HG03575 (cell line): ENCODE measurements at regions not wholly inside any gene's neighbourhood (a gene's known extent, or its start where the extent isn't known, plus 50 kb on each side); places are given as distances from the start of the nearest gene placed in this dataset.
"Not testable (repeated sequence)": the region's sequence is repeated elsewhere in the genome, so short reads cannot be mapped to it uniquely, and the experiment has no call there.

Source experiments
- ATAC-seq: cut with Tn5 transposase; IDR thresholded peaks from one replicate; pipeline ENCODE4 v1.9.1; 2021; ENCODE audit not compliant: unreplicated experiment, insufficient number of reproducible peaks, low FRiP score; ENCODE audit errors: extremely low read depth

DNA sequence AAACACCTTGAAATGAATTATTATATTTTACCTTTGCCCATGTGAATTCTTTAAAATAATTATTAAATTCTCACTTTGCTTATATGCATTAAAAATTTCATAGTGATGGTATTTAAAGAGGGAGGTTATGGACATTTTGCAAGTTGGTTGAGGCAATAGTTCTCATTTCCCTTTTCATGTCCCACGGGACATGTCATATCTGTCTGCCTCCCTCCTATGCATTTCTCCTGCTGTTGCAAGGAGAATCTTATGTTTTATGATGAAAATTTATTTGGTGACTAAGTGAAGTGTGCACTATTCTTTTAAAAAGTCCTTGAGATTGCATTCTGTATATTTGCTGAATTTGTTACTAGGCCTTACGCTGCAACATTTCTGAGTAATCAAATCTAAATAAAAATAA is 67.2 kb downstream of the UTRN start:
- ATAC-seq: no peak

DNA sequence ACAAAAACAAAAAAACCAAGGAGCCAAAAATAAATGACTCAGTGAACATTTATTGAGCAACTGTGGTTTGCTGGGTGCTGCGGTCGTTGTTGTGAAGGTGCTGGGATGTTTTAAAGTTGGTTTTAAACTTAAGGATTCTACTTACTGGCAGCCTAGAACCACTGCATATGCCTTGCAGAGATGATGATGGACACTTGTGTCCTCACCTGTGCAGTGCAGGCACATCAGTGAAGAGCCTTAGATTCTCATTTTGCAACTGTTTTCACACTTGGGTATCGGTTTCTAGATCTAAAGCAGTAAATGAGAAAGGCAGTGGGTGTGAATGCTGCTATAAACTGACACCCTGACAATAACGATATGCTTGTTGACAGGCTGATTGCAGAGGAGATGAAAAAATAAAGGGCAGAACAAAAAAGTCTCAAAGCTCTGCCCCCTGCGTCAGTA is 68.8 kb downstream of the UTRN start:
- ATAC-seq: peak; percentile 62

DNA sequence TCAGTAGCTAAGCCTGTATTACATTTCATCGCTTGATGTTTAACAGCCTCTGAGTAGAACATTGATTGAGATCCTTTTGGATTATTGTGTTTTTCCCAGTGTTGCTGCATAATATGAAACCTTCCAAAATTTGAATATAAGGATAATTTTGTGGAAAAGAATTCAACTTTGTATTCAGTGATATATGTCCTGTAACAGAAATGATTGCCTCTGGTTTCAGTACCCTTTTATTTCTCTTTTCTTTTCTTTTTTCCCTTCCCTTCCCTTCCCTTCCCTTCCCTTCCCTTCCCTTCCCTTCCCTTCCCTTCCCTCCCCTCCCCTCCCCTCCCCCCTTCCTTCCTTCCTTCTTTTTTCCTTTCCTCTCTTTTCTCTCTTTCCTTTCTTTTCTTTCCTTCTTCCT is 74.6 kb downstream of the UTRN start:
- ATAC-seq: no peak

DNA sequence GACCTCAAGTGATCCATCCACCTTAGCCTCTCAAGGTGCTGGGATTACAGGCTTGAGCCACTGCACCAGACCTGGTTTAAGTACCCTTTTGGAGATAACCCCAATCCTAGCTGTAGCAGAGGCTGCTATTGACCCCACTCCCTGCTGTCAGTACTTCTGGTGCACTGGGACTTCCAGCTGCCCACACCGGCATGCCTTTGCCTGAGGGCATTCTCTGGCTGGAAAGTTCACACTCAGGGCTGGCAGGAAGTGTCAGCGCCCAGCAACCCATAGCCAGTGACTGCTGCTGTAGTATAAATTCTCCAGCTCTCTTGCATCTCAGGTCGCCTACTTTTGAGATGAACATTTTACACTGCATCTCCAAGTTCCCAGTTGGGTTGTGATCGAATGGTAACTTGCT is 75.3 kb downstream of the UTRN start:
- no peak for ATAC-seq

DNA sequence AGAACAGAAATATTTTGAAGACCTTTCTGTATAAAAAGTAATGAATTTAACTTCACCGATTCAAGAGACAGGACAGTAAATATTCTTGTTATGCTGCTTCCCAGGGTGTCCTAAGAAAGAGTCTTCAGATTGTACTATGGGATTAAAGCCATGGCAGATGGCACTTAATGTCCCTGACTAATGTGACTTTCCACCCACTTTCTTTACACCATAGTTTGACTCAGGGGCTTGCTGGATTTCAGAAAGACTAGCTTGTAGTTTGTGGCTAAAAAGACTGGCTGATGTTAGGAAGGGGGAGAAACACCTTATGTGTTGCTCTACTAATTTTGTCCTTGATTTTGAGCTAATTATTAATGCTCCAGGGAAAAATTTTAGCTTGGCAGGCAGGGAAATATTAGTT is 75.9 kb downstream of the UTRN start:
- ATAC-seq: no peak

DNA sequence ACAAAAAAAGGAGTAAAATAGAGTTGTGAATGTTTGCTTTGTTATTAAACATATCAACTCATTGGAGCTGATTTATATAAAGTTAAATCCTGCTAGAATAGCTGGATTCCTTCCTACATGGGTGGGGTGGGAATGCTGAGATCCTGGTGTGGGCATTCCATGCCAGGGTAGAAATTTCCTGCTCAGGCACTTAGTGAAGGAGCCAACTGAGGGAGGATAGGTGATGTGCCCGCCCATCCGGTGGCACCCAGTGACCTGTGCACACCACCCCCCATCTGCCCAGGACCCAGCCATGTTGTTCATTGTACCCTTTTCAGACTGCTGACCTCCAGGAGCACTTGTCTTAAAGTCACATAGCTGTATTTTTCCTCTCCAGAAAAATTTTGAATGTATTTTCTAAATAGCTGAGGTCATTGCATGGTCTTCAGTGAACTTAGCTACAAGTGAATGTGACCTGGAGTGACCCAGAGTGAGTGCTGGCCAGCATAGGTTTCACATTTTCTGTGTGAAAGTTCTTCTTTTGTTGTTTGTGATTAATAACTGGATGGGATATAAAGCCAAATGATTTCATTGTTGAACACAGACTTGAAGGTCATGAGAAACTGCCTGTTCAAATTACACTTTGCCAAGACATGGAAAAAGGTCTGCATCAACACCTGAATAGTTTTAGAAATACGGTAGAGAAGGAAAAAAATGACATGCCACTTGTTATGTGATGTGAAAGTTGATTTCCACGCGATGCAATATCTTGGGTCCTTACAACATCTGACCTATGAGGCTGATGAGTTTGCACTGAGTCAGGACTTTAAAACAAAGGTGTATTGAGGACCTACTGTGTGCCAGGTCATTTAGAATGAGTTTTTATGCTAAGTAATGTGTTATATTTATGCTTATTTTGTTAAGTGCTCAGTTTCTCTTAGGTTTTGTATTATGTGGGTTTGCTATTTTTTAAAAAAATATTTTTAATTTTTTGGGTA is 77.2 kb downstream of the UTRN start:
- ATAC-seq: no peak

DNA sequence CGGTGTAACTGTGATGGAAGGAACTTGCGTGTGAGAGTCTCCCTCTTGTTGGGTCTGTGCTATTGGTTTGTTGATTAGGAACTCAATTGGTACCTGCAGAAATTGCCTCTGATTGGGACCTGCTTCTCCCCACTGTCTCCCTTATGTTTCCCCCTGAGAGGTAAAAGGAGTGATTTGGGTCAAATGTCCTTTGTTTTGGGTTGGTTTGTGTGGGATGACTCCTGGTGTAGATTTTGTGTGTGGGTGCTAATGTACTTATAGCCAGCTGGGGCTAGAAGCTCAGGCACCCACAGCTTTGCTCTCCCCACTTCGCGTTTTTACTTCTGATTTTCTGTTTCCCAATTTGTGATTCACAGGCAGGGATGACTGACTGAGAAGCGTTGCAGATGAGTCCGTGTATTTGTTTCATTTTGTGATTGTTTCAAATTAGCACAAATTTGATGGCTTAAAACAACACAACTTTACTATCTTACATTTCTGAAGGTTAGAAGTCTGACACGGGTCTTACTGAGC is 79.1 kb downstream of the UTRN start:
- no peak for ATAC-seq

DNA sequence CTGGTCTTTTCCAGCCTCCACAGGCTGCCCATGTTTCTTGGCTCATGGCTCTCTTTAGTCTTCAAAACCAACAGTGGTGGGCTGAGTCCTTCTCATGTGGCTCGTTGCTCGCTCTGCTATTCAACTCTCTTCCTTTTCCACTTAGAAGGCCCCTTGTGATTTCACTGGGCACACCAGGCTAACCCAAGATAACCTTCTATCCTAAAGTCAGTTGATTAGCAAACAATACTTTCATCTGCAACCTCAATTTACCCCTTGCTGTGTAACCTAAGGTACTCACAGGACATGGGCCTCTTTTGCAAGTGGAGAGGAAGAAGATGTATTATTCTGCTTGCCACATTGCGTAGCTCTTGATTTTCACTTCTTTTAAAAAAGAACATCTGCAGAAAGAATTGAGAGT is 79.6 kb downstream of the UTRN start:
- ATAC-seq: no peak

DNA sequence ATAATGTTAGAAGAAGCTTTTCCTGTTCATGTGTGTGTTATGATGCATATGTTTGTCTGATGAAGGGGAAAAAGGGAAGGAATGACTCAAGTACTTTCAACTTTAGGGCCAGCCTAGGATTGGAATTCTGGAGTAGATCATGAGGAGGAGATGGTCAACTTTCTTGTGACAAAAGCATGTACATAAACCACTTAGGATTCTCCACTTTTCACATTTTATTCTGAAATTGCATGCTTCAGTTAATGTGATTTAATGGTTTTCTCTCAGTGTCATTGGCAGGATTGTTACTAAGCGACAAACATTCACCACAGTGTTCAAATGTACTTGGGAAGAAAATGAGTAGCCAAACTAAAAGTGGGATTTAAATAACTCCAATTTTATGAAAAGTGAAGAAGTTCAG is 80.1 kb downstream of the UTRN start:
- no peak for ATAC-seq

DNA sequence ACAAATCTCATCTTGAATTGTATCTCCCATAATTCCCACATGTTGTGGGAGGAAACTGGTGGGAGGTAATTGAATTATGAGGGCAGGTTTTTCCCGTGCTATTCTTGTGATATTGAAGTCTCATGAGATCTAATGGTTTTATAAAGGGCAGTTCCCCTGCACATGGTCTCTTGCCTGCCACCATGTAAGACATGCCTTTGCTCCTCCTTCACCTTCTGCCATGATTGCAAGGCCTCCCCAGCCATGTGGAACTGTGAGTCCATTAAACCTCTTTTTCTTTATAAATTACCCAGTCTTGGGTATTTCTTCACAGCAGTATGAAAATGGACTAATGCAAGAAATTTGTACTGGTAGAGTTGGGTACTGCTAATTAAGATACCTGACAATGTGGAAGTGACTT is 84.6 kb downstream of the UTRN start:
- not testable (repeated sequence) for ATAC-seq

DNA sequence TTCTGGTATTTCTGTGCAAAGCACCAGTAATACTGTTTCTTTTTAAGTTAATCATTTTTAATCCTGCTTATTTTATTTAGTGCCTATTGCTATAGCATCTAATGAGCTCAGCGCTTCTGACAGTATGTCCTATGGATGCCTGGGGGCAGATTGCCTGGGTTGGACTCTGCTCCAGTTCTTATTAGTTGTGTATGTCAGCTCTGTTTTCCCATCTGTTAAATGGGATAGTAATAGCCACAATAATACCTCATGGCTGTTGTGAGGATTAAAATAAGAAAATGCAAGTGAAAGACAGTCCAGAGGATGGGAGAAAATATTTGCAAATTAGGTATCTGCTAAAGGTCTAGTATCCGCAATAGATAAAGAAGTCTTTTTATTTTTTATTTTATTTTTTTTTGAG is 87.0 kb downstream of the UTRN start:
- ATAC-seq: no peak

DNA sequence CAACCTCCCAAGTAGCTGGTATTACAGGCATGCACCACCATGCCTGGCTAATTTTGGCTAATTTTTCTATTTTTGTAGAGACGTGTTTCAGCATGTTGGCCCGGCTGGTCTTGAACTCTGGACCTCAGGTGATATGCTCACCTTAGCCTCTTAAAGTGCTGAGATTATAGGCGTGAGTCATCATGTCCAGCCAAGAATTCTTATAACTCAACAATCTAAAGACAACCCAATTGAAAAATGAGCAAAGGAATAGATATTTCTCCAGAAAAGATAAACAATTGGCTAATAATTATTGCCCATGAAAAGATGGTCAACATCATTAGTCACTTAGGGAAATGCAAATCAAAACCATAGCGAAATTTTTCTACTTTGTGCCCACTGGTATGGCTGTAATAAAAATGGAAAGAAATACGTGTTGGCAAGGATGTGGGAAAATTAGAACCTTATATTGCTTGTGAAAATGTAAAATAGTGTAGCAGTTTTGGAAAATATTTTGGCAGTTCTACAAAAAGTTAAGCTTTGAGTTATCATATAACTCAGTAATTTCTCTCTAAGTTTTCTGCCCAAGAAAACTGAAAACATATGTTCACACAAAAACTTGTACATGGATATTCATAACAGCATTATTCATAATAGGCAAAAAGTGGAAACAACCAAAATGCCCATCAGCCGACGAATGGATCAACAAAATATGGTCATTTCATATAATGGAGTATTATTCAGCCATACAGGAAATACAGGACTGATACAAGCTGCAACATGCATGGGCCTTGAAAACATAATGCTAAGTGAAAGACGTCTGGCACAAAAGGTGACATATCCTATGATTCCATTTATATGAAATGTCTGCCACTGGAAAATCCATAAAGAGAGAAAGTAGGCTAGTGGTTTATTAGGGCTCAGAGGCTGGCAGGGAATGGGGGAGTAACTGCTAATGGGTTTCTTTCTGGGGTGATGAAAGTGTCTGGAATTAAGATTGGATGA is 87.8 kb downstream of the UTRN start:
- ATAC-seq: no peak

DNA sequence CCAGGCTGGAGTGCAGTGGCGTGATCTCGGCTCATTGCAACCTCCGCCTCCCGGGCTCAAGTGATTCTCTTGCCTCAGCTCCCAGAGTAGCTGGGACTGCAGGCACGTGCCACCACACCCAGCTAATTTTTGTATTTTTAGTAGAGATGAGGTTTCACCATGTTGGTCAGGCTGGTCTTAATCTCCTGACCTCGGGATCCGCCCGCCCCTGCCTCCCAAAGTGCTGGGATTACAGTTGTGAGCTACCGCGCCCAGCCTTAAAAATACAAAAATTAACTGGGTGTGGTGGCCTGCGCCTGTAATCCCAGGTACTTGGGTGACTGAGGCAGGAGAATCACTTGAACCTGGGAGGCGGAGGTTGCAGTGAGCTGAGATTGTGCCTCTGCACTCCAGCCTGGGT is 89.4 kb downstream of the UTRN start:
- ATAC-seq: not testable (repeated sequence)

DNA sequence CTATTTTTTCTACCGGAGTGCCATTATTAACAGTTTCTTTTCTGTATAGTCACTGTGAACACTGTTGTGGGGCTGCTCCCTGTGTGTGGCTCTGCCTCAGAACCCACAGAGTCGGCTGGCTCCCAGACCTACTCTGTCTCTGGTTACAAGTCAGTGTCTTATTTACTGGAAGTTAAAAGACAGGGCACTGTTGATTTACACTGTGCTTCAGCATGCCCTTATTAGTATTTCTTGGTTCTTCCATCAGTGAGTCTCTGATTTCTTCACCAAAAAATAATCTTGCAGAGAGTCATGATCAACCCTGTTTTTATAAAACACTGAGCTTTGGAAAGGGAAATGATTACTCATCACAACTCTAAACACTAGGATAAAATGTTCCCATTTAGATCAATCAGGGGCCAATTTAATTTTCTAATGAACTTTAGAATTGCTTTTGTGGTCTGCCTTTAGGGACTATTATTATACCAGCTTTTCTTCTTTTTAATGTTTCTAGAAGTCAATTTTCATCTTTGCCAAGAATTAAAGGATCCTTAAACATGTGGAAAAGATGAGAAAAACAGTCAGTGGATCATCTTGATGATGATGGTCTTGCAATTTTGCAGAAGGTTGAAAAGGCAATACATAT is 92.6 kb downstream of the UTRN start:
- no peak for ATAC-seq

DNA sequence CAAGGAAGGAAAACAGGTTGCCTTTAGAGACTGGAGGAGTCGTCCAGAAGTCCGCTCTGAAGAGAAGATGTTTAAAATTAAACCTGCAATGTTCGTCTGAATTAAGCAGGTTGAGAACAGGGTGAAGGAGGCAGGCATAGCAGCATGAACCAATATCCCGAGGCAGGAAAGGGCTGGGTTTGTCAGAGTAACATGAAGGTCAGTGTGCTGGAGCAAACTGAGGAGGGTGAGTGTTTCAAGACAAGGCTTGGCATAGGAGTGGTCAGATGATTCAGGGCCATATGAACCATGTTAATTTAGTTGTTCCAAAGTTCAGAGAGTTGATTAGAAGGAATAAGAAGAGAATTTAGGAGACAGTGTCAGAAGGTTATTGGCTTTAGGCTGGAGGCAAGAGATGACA is 93.3 kb downstream of the UTRN start:
- ATAC-seq: no peak

DNA sequence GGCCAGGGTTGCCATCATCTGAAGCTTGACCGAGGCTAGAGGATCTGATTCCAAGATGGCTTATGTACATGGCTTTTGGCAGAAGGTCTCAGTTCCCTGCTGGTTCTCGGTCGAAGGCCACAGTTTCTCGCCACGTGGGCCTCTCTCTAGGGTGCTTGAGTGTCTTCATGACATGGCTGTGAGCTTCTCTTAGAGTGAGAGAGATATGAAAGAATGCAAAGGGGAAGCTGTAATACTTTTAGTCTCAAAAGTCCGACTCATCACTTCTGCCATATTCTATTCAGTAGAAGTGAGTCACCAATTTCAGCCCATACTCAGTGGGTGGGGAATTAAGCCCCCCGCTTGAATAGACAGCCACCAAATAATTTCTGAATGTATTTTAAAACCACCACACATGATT is 94.2 kb downstream of the UTRN start:
- no peak for ATAC-seq

DNA sequence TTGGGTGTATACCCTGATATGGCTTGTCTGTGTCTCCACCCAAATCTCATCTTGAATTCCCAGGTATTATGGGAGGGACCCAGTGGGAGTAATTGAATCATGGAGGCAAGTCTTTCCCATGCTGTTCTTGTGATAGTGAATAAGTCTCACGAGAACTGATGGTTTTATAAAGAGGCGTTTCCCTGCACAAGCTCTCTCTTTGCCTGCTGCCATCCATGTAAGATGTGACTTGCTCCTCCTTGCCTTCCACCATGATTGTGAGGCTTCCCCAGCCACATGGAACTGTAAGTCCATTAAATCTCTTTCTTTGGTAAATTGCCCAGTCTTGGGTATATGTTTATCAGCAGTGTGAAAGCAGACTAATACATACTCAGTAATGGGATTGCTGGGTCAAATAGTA is 96.4 kb downstream of the UTRN start:
- ATAC-seq: not testable (repeated sequence)

DNA sequence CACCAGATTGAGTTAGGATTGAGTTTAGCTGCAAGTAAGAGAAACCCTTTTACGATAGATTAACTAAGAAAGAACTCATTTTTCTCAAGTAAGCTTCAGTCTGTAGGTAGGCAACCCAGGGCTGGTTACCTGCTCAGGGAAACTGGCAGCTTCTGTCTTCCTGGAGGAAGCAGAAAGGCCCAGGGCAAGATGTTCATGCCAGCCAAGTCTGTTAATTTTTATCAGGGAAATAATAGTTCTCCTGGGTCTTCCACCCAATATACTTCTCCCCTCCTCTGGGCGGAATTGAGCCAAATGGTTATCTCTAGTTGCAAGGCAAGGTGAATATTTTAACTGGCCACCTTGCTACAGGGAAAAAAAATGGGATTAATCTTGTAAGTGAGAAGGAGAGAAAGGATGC is 98.2 kb downstream of the UTRN start:
- ATAC-seq: no peak

DNA sequence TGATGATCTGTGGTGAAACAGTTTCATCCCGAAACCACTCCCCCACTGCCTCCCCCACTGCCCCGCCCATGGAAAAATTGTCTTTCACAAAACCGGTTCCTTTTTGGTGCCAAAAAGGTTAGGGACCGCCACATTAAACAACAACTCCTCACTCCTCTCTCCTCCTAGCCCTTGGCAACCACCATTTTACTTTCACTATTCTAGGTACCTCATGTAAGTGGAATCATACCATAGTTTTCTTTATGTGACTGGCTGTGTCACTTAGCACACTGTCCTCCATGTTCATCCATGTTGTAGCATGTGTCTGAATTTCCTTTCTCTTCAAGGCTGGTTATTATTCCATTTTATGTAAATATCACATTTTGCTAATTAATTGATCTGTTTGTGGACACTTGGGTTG is 99.3 kb downstream of the UTRN start:
- no peak for ATAC-seq
